SK-N-MC (cell line): ENCODE measurements at regions not wholly inside any gene's neighbourhood (a gene's known extent, or its start where the extent isn't known, plus 50 kb on each side); places are given as distances from the start of the nearest gene placed in this dataset.

Experiments used
- EZH2 ChIP-seq: fragments of 200-600 bp; sonication (generic); IDR thresholded peaks from one replicate; pipeline ENCODE4 v1.6.1; 2017; ENCODE audit warnings: antibody characterized with exemption
- POLR2AphosphoS5 ChIP-seq: IDR thresholded peaks from 2 replicates; pipeline ENCODE4 v1.6.1; 2012; ENCODE audit warnings: mild to moderate bottlenecking, low read depth, low read length, borderline replicate concordance

DNA sequence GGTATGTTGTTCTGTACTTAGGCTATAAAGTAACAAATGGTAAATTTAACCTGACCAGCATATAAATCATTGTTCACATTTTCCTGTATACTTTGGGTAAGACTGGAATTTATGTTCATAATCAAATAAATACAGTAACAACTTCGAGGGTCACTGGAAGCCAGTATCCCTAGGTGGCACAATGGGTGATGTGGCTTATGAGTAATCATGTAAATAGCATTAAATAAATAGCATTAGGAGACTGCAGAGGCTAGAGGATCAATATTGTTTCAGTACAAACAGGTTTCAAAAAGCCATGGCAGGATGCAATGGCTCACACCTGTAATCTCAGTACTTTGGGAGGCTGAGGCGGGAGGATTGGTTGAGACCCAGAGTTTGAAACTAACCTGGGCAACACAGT is 690.6 kb downstream of the SLC4A3 start:
- no peak for TF ChIP-seq POLR2AphosphoS5
- no peak for TF ChIP-seq EZH2
